B cell (primary cell): ENCODE measurements at regions not wholly inside any gene's neighbourhood (a gene's known extent, or its start where the extent isn't known, plus 50 kb on each side); places are given as distances from the start of the nearest gene placed in this dataset.
"Not testable (repeated sequence)": the region's sequence is repeated elsewhere in the genome, so short reads cannot be mapped to it uniquely, and the experiment has no call there.

Experiments used
- ATAC-seq: fragments of 200-7000 bp; cut with Tn5 transposase; one replicate; pipeline ENCODE4 v1.10.0; 2021; ENCODE audit warnings: low read depth, mild to moderate bottlenecking, moderate number of reproducible peaks, moderate library complexity
- CTCF ChIA-PET: fragments of 350-600 bp; sonication (Branson Sonifier 250); formaldehyde crosslinking; loops from one replicate; lab custom pipeline; 2021; ENCODE audit warnings: antibody characterized with exemption, inconsistent platforms; lab: Charles Lee
- POLR2A ChIA-PET: fragments of 350-600 bp; sonication (Branson Sonifier 250); formaldehyde crosslinking; loops from one replicate; lab custom pipeline; 2021; ENCODE audit warnings: antibody characterized with exemption; lab: Charles Lee
- DNase-seq: peaks from one replicate; pipeline ENCODE4 v3.0.0; 2013
- H2AFZ ChIP-seq: 2 replicates; pipeline ENCODE4 v1.6.1; 2012; ENCODE audit warnings: mild to moderate bottlenecking, low read depth, low read length; ENCODE audit not compliant: insufficient read depth, poor library complexity, severe bottlenecking
- H3K27ac ChIP-seq, 2 donors: 1 replicate in 1 of 2; 2 replicates in 1 of 2; pipeline ENCODE4 v1.5.1; 2012 to 2013; ENCODE audit warnings: low read length in 2 of 2, mild to moderate bottlenecking in 2 of 2, moderate library complexity in 1 of 2
- H3K27me3 ChIP-seq, 4 experiments: fragments of 200-600 bp in 1 of 4; sonication (generic) in 1 of 4; replicated peaks in 1 of 4; 1 replicate in 2 of 4; 2 replicates in 2 of 4; pipeline versions ENCODE4 v1.6.1 to v1.7.0; 2013 to 2016; ENCODE audit warnings: low read length in 3 of 4, mild to moderate bottlenecking in 2 of 4, mixed read lengths in 1 of 4, moderate library complexity in 1 of 4; ENCODE audit not compliant: insufficient read depth in 4 of 4, control insufficient read depth in 3 of 4; ENCODE audit errors: control extremely low read depth in 1 of 4
- H3K36me3 ChIP-seq, 2 experiments: replicated peaks in 1 of 2; 1 replicate in 1 of 2; 2 replicates in 1 of 2; pipeline versions ENCODE4 v1.6.1 to v1.7.1; 2013; ENCODE audit warnings: low read length in 1 of 2; ENCODE audit not compliant: insufficient read depth in 2 of 2, control insufficient read depth in 1 of 2; ENCODE audit errors: control extremely low read depth in 1 of 2, extremely low read depth in 1 of 2
- H3K4me1 ChIP-seq, 2 donors: fragments of 200-600 bp in 1 of 2; sonication (generic) in 1 of 2; 1 replicate in 1 of 2; 2 replicates in 1 of 2; pipeline versions ENCODE4 v1.5.1 to v1.6.1; 2013 to 2017; ENCODE audit warnings: low read length in 2 of 2; ENCODE audit not compliant: control insufficient read depth in 2 of 2, insufficient read depth in 2 of 2
- H3K4me2 ChIP-seq: replicated peaks from 2 replicates; pipeline ENCODE3; 2012; ENCODE audit warnings: mild to moderate bottlenecking, low read depth, low read length; ENCODE audit not compliant: poor library complexity, severe bottlenecking
- H3K4me3 ChIP-seq, 5 experiments: fragments of 200-600 bp in 1 of 5; sonication (generic) in 1 of 5; 1 replicate in 3 of 5; 2 replicates in 2 of 5; pipeline versions ENCODE4 v1.5.1 to v1.7.0; 2011 to 2016; ENCODE audit warnings: low read length in 4 of 5, mild to moderate bottlenecking in 4 of 5, low read depth in 2 of 5, control low read depth in 1 of 5, moderate library complexity in 1 of 5; ENCODE audit not compliant: insufficient read depth in 1 of 5; ENCODE audit errors: control extremely low read depth in 1 of 5, extremely low read depth in 1 of 5
- H3K79me2 ChIP-seq: fragments of 200-600 bp; sonication (generic); one replicate; pipeline ENCODE4 v1.6.0; 2016; ENCODE audit warnings: low read length; ENCODE audit not compliant: control insufficient read depth, insufficient read depth
- H3K9ac ChIP-seq: fragments of 200-600 bp; sonication (generic); 2 replicates; pipeline ENCODE4 v1.6.1; 2017; ENCODE audit warnings: mild to moderate bottlenecking, low read length, moderate library complexity
- H3K9me3 ChIP-seq, 3 donors: one replicate each; pipeline versions ENCODE4 v1.6.1 to v1.7.1; 2013; ENCODE audit warnings: low read length in 2 of 3; ENCODE audit not compliant: control insufficient read depth in 2 of 3, insufficient read depth in 1 of 3; ENCODE audit errors: control extremely low read depth in 1 of 3
- H4K20me1 ChIP-seq: 2 replicates; pipeline ENCODE4 v1.6.0; 2012; ENCODE audit warnings: mild to moderate bottlenecking, low read length; ENCODE audit not compliant: insufficient read depth, control insufficient read depth, poor library complexity, severe bottlenecking
- H3K27ac Mint-ChIP-seq: one replicate; pipeline ENCODE4 v1.8.0; 2021; ENCODE audit warnings: mixed read lengths
- H3K27me3 Mint-ChIP-seq: one replicate; pipeline ENCODE4 v1.8.0; 2021; ENCODE audit warnings: mixed read lengths
- H3K4me1 Mint-ChIP-seq: one replicate; pipeline ENCODE4 v1.8.0; 2021; ENCODE audit warnings: mixed read lengths
- H3K4me3 Mint-ChIP-seq: one replicate; pipeline ENCODE4 v1.8.0; 2021; ENCODE audit warnings: mixed read lengths
- H3K9me3 Mint-ChIP-seq: one replicate; pipeline ENCODE4 v1.8.0; 2022; ENCODE audit warnings: mixed read lengths; ENCODE audit not compliant: insufficient read depth
- WGBS: methylation state at CpG from one replicate; pipeline ENCODE4 v1.1.5; 2013; ENCODE audit warnings: missing lambda C conversion rate; ENCODE audit not compliant: insufficient coverage; 5-methylcytosine and 5-hydroxymethylcytosine counted together
- intact Hi-C: fragments of 100-400 bp; cut with micrococcal nuclease; formaldehyde crosslinking; loops from one replicate; pipeline ENCODE4 v1.10.0; 2022

DNA sequence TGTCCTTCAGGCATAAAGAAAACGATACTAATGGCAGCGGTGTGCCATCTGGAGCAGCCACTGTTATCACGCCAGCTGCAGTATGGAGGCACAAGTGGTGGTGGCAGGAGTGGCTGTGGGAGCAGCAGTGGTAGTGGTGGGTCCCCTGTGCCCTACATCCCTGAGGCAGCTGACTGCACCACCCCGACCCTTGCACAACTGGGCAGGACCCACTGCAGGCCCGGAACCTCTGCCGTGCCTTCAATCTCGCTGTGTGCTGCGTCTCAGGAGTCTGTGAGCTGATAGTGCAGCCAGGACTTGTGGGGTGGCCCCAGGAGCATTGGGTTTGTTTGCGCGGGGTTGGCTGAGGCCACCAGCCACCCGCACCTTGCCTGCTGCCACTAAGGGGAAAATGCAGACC, 1718.0 kb downstream of the SPATA31A7 start:
- H3K27ac Mint-ChIP-seq, H3K4me1 ChIP-seq, H3K9ac ChIP-seq, H3K27me3 ChIP-seq, H3K27me3 Mint-ChIP-seq, H3K4me3 ChIP-seq, H3K4me2 ChIP-seq, H3K9me3 Mint-ChIP-seq, H3K4me1 Mint-ChIP-seq, H2AFZ ChIP-seq, H3K9me3 ChIP-seq, H4K20me1 ChIP-seq, intact Hi-C loops, POLR2A ChIA-PET, DNase-seq, ATAC-seq, H3K79me2 ChIP-seq, CTCF ChIA-PET, H3K4me3 Mint-ChIP-seq, H3K36me3 ChIP-seq, H3K27ac ChIP-seq: not testable (repeated sequence)
- no CpG with 5 or more reads among the region's 11 CpGs for WGBS

- H3K4me1 ChIP-seq, CTCF ChIA-PET, H3K9me3 Mint-ChIP-seq, intact Hi-C loops, H3K27me3 Mint-ChIP-seq, H3K4me3 Mint-ChIP-seq, DNase-seq, H3K79me2 ChIP-seq, H3K9ac ChIP-seq, H3K27me3 ChIP-seq, H3K27ac Mint-ChIP-seq, POLR2A ChIA-PET, H3K4me1 Mint-ChIP-seq, H3K9me3 ChIP-seq, H3K4me3 ChIP-seq, H4K20me1 ChIP-seq, H3K27ac ChIP-seq, H3K4me2 ChIP-seq, ATAC-seq, H2AFZ ChIP-seq, H3K36me3 ChIP-seq: not testable (repeated sequence)
- no CpG with 5 or more reads among the region's 4 CpGs for WGBS
These were observed 1718.4 kb downstream of the SPATA31A7 start for GRCh38 chr9:62908271-62908670.

DNA sequence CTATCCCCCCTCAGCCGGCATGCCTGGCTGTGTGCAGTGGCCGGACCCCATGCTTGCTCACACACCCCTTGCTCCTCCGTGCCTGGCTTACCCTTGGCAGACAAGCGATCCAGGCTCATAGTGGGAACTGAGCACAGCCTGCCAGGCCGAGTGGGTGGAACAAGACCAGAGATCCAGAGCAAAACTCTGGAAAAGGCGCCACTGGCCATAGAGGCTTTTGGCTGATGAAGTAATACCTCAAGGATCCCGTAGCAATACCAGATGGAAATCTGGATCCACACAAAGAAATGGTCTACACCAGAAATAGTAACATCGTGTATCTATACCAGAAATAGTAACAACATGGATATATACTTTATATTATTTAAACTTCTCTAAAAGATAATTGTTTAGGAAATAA, 1719.6 kb downstream of the SPATA31A7 start:
- H3K27me3 Mint-ChIP-seq, H3K4me1 Mint-ChIP-seq, H2AFZ ChIP-seq, H3K79me2 ChIP-seq, H3K27ac Mint-ChIP-seq, H3K9ac ChIP-seq, H3K4me2 ChIP-seq, H3K4me3 ChIP-seq, H3K9me3 ChIP-seq, H3K27me3 ChIP-seq, H3K9me3 Mint-ChIP-seq, H3K27ac ChIP-seq, POLR2A ChIA-PET, H3K36me3 ChIP-seq, CTCF ChIA-PET, DNase-seq, ATAC-seq, H4K20me1 ChIP-seq, H3K4me1 ChIP-seq, intact Hi-C loops, H3K4me3 Mint-ChIP-seq: not testable (repeated sequence)
- 100% methylated on average over 2 of the region's 8 CpGs for WGBS

DNA sequence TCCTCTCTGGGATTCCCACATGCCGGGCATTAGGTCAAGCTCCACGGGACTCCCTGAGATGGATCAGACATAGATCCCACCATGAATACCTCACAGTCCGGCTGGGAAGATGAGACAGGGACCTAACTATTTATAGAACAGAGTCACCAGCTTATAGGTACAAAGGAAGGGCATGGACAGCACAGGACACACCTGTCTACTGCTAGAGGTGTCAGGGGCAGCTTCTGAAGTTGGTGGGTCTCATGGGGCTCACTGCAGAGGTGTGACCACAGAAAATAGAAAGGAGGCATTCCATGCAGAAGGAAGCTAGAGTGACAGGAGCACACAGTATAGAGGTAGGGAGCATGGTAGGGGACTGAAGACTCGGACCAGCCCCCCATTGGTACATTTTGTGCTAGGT, 1722.4 kb downstream of the SPATA31A7 start:
- H3K4me1 Mint-ChIP-seq, H3K4me2 ChIP-seq, H3K79me2 ChIP-seq, CTCF ChIA-PET, H4K20me1 ChIP-seq, H3K27me3 Mint-ChIP-seq, intact Hi-C loops, H3K9ac ChIP-seq, DNase-seq, H3K9me3 ChIP-seq, H3K4me3 Mint-ChIP-seq, H3K27ac ChIP-seq, H3K4me1 ChIP-seq, H3K27me3 ChIP-seq, H3K36me3 ChIP-seq, H2AFZ ChIP-seq, H3K27ac Mint-ChIP-seq, ATAC-seq, POLR2A ChIA-PET, H3K4me3 ChIP-seq, H3K9me3 Mint-ChIP-seq: not testable (repeated sequence)
- WGBS = no CpG with 5 or more reads among the region's 4 CpGs
